Coronary artery (tissue), 2 donors: ENCODE measurements at regions not wholly inside any gene's neighbourhood (a gene's known extent, or its start where the extent isn't known, plus 50 kb on each side); places are given as distances from the start of the nearest gene placed in this dataset.

Source experiments
- DNase-seq: peaks from one replicate; pipeline ENCODE4 v3.0.0-alpha.2; 2017; ENCODE audit warnings: low spot score
- H3K27ac ChIP-seq, 2 donors: fragments of 200-600 bp; sonication (generic); one replicate each; pipeline ENCODE4 v1.5.1; 2016 to 2019
- H3K4me3 ChIP-seq: fragments of 200-600 bp; sonication (generic); 2 replicates; pipeline ENCODE4 v1.5.1; 2016; ENCODE audit warnings: mild to moderate bottlenecking, moderate library complexity
- TF ChIP-seq, protein P1 (sequence below): fragments of 200-600 bp; sonication (generic); IDR thresholded peaks from one replicate; pipeline ENCODE4 v1.5.1; 2019; ENCODE audit warnings: antibody characterized with exemption

GRCh38 chr13:104310861-104311260 lies 1244.6 kb upstream of the SLC10A2 start:
- Histone ChIP-seq H3K27ac (no peak overlapping the region), H3K4me3 (no peak overlapping the region)
- DNase-seq = no peak
- TF ChIP-seq, protein P1, sequence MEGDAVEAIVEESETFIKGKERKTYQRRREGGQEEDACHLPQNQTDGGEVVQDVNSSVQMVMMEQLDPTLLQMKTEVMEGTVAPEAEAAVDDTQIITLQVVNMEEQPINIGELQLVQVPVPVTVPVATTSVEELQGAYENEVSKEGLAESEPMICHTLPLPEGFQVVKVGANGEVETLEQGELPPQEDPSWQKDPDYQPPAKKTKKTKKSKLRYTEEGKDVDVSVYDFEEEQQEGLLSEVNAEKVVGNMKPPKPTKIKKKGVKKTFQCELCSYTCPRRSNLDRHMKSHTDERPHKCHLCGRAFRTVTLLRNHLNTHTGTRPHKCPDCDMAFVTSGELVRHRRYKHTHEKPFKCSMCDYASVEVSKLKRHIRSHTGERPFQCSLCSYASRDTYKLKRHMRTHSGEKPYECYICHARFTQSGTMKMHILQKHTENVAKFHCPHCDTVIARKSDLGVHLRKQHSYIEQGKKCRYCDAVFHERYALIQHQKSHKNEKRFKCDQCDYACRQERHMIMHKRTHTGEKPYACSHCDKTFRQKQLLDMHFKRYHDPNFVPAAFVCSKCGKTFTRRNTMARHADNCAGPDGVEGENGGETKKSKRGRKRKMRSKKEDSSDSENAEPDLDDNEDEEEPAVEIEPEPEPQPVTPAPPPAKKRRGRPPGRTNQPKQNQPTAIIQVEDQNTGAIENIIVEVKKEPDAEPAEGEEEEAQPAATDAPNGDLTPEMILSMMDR = no peak

- TF ChIP-seq, protein P1 = no peak
- DNase-seq = no peak
Observed at GRCh38 chr13:104309431-104309830, 1243.2 kb upstream of the SLC10A2 start.

DNA sequence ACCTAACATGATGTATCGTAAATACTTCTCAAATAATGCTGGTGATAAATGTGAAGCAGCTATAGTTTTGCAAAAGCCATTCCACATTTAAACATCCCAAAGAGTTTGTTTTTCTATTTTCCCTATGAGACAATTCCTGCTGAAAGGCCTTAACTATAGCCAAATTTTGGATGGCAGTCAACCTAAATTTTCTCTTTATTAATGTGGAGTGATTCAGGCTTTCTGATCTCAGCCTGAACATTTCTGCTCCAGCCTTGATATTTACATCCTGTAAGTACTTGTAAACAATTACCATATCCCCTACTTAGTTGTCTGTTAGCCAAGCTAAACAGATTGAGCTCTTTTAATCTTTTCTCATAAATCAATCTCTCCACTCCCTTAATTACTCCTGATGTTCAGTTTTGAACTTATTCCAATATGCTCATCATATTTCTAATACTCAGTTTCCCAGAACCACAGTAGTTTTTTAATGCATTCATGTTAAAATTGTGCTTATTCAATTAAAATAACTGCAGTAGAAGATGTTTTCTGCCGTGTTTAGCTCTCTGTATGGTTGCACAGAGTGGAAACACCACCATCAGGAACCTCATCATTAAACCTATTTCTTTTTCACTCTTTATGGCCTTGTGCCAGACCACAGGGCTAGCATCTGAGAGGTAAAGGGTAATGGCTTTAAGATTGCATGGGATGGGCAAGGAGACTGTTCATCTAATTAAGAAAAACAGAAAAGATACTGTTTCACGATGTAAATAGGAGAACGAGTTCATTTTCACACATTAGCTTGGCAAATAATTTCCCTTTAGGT lies 1235.2 kb upstream of the SLC10A2 start:
- no peak overlapping the region for H3K4me3 ChIP-seq
- DNase-seq = no peak
- TF ChIP-seq, protein P1 = no peak
- no peak overlapping the region for H3K27ac ChIP-seq

More at GRCh38 chr13:104309431-104309830, 1243.2 kb upstream of the SLC10A2 start:
- Histone ChIP-seq H3K4me3 (no peak overlapping the region), H3K27ac (no peak overlapping the region)

DNA sequence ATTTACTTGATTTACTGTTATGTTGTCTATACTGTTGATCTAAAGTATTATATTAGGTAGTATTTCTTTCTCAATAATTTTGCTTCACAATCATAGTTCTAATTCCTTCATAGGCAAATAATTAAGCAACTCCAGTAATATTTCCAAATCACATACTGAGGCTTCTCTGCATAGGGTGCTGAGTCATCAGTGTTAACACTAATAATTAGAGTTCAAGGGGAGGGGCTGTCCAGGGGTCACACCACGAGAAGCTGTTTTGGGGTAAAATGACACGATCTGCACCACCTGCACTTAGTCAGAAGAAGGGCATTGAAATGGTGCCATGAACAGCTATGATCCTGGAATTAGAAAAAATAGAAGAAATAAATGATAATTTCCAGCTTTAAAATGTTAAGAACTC lies 1230.9 kb upstream of the SLC10A2 start:
- no peak for DNase-seq
- no peak overlapping the region for H3K27ac ChIP-seq
- TF ChIP-seq, protein P1 = no peak
- H3K4me3 ChIP-seq = no peak overlapping the region

GRCh38 chr13:104296286-104296685 lies 1230.1 kb upstream of the SLC10A2 start:
- TF ChIP-seq, protein P1 = no peak
- Histone ChIP-seq H3K4me3 (no peak overlapping the region), H3K27ac (no peak overlapping the region)
- no peak for DNase-seq

GRCh38 chr13:104295537-104295936 lies 1229.3 kb upstream of the SLC10A2 start:
- Histone ChIP-seq H3K27ac (no peak overlapping the region), H3K4me3 (no peak overlapping the region)
- DNase-seq = no peak
- TF ChIP-seq, protein P1 = no peak

GRCh38 chr13:104289400-104289799 lies 1223.2 kb upstream of the SLC10A2 start:
- TF ChIP-seq, protein P1 = no peak
- DNase-seq = no peak
- Histone ChIP-seq H3K27ac (no peak overlapping the region), H3K4me3 (no peak overlapping the region)
